Ovary (tissue), 7 donors: ENCODE measurements at regions not wholly inside any gene's neighbourhood (a gene's known extent, or its start where the extent isn't known, plus 50 kb on each side); places are given as distances from the start of the nearest gene placed in this dataset.

Experiments used
- DNase-seq, 5 donors: peaks; one replicate each; pipeline ENCODE4 v3.0.0-alpha.2; 2019 to 2020
- H3K27ac ChIP-seq, 2 donors: fragments of 200-600 bp; one replicate each; pipeline versions ENCODE4 v1.5.1 to v1.8.0; 2019 to 2022
- H3K27me3 ChIP-seq: fragments of 200-600 bp; one replicate; pipeline ENCODE4 v1.8.0; 2022
- H3K36me3 ChIP-seq: fragments of 200-600 bp; sonication (generic); one replicate; pipeline ENCODE4 v1.5.1; 2019
- H3K4me1 ChIP-seq: one replicate; pipeline ENCODE4 v1.8.1; 2013; ENCODE audit warnings: mild to moderate bottlenecking, moderate library complexity; ENCODE audit not compliant: insufficient read depth
- H3K4me3 ChIP-seq: fragments of 200-600 bp; sonication (generic); one replicate; pipeline ENCODE4 v1.5.1; 2017
- H3K9me3 ChIP-seq, 2 donors: fragments of 200-600 bp in 1 of 2; sonication (generic) in 1 of 2; one replicate each; pipeline versions ENCODE4 v1.5.1 to v1.8.1; 2013 to 2019; ENCODE audit warnings: mild to moderate bottlenecking in 1 of 2, moderate library complexity in 1 of 2
- EP300 ChIP-seq: sonication (generic); formaldehyde crosslinking; IDR thresholded peaks from one replicate; pipeline ENCODE4 v1.6.1; 2017; ENCODE audit warnings: antibody characterized with exemption
- POLR2A ChIP-seq: fragments of 450-650 bp; IDR thresholded peaks from one replicate; pipeline ENCODE4 v1.6.1; 2017; ENCODE audit warnings: antibody characterized with exemption, mild to moderate bottlenecking, moderate library complexity
- WGBS, 3 donors: extraction: QIAGEN DNeasy Blood & Tissue Kit in 1 of 3; methylation state at CpG; one replicate each; pipeline versions ENCODE4 v1.1.5 to v1.1.7; 2013 to 2017; 5-methylcytosine and 5-hydroxymethylcytosine counted together
- intact Hi-C, 4 donors: fragments of 100-400 bp; cut with DNase I; formaldehyde crosslinking; loops; one replicate each; pipeline versions ENCODE4 v1.11.0 to v1.15.1; 2022 to 2023
- TF ChIP-seq, protein P1 (sequence below), 3 donors: fragments of 450-650 bp in 2 of 3; fragments of 200-600 bp in 1 of 3; IDR thresholded peaks; one replicate each; pipeline versions ENCODE4 v1.5.1 to v1.8.0; 2016 to 2022; ENCODE audit warnings: antibody characterized with exemption in 3 of 3, mild to moderate bottlenecking in 1 of 3
- donor health status: DM: no; HTN: no; CAD: no; lungs with moderate emphysema.
- donor health status: DM: no; HTN: no; CAD: no.
- donor health status: Bipolar disorder and iron deficiency.
- donor health status: DM: no; HTN: no; CAD: no.
- donor health status: DM: yes; HTN: yes; CAD: no.

DNA sequence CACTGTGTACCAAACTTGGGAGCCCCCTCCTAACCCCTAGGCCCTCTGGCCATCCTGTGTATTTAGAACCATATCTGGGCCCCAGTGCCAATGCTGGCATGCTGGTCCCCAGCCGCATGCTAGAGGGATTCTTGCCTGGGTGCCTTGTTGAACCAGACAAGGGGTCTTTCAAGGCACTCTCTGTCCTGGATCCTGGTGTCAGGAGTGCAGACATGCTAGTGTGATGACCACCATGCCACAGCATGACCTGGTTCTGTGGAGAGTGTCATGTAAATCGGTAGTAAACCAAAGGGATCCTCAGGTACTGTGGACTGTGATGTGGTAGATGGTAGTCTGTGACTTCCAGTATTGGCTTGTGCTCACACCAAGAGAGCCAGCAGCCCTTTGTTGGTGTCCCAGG, 222.2 kb upstream of the PODXL start:
- TF ChIP-seq, protein P1, sequence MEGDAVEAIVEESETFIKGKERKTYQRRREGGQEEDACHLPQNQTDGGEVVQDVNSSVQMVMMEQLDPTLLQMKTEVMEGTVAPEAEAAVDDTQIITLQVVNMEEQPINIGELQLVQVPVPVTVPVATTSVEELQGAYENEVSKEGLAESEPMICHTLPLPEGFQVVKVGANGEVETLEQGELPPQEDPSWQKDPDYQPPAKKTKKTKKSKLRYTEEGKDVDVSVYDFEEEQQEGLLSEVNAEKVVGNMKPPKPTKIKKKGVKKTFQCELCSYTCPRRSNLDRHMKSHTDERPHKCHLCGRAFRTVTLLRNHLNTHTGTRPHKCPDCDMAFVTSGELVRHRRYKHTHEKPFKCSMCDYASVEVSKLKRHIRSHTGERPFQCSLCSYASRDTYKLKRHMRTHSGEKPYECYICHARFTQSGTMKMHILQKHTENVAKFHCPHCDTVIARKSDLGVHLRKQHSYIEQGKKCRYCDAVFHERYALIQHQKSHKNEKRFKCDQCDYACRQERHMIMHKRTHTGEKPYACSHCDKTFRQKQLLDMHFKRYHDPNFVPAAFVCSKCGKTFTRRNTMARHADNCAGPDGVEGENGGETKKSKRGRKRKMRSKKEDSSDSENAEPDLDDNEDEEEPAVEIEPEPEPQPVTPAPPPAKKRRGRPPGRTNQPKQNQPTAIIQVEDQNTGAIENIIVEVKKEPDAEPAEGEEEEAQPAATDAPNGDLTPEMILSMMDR (IDR thresholded peaks at IDR 0.05) = no peak
- TF ChIP-seq POLR2A (no peak), EP300 (no peak)
- no peak for DNase-seq
- Histone ChIP-seq H3K36me3 (no peaks in the 10 kb centered on the region), H3K27ac (no peak overlapping the region), H3K4me3 (no peak overlapping the region), H3K4me1 (no peaks in the 10 kb centered on the region), H3K27me3 (no peaks in the 10 kb centered on the region), H3K9me3 (no peaks in the 10 kb centered on the region)
- intact Hi-C loops = no loop called here
- WGBS, 3 donors = 80 to 100% (median 89%) methylated on average over 2 of the region's 2 CpGs

DNA sequence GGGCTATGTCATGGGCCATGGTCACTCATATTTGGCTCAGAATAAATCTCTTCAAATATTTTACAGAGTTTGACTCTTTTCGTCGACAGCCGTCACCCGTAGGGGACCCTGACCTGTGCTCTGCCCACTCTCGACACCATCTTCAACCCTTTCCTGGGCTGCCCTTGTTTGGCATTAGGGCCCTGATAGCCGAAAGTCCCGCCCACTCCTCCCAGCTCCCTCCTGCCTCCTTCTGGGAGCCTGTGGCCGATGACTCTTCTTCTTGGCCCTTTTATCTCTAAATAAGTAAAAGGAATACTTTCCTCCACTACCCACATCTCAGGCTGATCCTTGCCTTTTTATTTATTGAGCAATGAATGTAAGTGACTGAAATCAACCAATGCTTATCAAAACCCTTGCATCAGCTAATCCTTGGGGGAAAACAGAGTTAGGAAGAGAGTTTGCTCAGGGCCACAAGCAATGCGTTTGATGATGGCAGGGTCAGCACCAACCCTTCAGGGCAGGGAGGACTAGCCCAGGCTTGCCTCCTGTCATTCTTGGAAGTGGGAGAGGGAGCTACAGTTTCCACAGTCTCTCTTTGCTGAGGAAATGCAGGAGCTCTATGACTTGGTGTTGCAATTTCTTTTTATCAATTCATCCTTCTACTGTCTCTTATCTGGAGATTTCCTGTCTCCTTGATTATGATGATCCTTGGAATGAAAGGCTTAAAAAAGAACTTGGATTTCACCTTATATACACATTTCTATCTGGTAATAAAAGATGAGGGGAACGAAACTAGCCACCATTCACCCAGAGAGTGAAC, 218.2 kb upstream of the PODXL start:
- Histone ChIP-seq H3K4me1 (no peaks in the 10 kb centered on the region), H3K4me3 (no peak overlapping the region), H3K27ac (no peak overlapping the region), H3K9me3 (no peaks in the 10 kb centered on the region), H3K36me3 (no peaks in the 10 kb centered on the region), H3K27me3 (no peaks in the 10 kb centered on the region)
- intact Hi-C loops = no loop called here
- 59 to 66% (median 61%) methylated on average over 10 of the region's 10 CpGs for WGBS, 3 donors
- TF ChIP-seq, protein P1 (IDR thresholded peaks at IDR 0.05) = no peak
- no peak for TF ChIP-seq POLR2A
- no peak for TF ChIP-seq EP300
- DNase-seq = no peak

DNA sequence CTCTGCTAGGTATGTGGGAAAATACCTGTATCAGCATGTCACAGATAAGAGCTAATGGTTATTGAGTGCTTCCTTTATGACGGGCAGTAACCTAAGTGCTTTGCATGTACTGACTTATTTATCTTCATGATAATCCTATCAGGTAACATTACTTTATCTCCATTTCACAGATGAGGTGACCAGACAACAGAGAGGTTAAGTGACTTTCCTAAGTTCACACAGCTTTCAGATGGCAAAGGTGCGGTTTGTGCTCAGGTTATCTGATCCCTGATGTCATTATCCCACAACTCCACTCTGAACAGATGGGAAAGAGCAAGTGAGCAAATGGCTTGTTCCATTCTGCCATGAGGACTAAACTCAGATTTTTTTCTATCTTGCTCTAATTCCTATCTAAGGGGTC, 217.0 kb upstream of the PODXL start:
- Histone ChIP-seq H3K36me3 (no peaks in the 10 kb centered on the region), H3K27me3 (no peaks in the 10 kb centered on the region), H3K4me3 (no peak overlapping the region), H3K9me3 (no peaks in the 10 kb centered on the region), H3K27ac (no peak overlapping the region), H3K4me1 (no peaks in the 10 kb centered on the region)
- 40 to 48% (median 40%) methylated on average over 2 of the region's 2 CpGs for WGBS, 3 donors
- DNase-seq = no peak
- intact Hi-C loops = no loop called here
- TF ChIP-seq, protein P1 (IDR thresholded peaks at IDR 0.05) = no peak
- TF ChIP-seq POLR2A (no peak), EP300 (no peak)

DNA sequence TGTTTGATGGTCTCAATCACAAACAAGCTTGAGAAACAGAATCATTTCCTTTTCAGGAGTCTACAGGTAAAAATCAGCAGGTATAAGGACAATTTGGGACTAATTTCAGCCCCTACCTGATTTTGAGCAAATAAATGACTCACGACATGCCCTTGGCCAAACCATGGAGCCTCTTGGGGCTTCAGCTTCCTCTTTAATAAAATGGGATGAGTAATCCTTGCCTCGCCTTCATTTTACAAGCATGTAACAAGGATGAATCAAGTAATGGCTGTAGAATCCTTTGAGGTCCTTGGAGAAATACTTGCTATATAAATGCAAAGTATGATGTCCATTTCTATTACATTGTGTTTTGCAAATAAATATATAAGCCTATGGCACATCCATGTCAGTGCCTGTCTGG, 212.8 kb upstream of the PODXL start:
- intact Hi-C loops = no loop called here
- no peaks in the 10 kb centered on the region for H3K36me3 ChIP-seq
- no peak for TF ChIP-seq EP300
- TF ChIP-seq POLR2A = no peak
- TF ChIP-seq, protein P1 (IDR thresholded peaks at IDR 0.05) = no peak
- H3K4me3 ChIP-seq = no peak overlapping the region
- no peaks in the 10 kb centered on the region for H3K27me3 ChIP-seq
- no peak for DNase-seq
- H3K9me3 ChIP-seq = no peaks in the 10 kb centered on the region
- WGBS, 3 donors = 30 to 84% (median 62%) methylated on average over 2 of the region's 2 CpGs
- H3K4me1 ChIP-seq = no peaks in the 10 kb centered on the region
- no peak overlapping the region for H3K27ac ChIP-seq
